GM12873 (cell line): ENCODE measurements at regions not wholly inside any gene's neighbourhood (a gene's known extent, or its start where the extent isn't known, plus 50 kb on each side); places are given as distances from the start of the nearest gene placed in this dataset.
A peak's percentile ranks its signal among the peaks of the same experiment; 100 is the strongest.

Experiments used
- CTCF ChIP-seq: IDR thresholded peaks from 2 replicates; pipeline ENCODE4 v1.5.1; 2012; ENCODE audit warnings: low read depth, mild to moderate bottlenecking, moderate library complexity, low read length, control low read depth; ENCODE audit not compliant: insufficient read depth; ENCODE audit errors: missing control alignments

DNA sequence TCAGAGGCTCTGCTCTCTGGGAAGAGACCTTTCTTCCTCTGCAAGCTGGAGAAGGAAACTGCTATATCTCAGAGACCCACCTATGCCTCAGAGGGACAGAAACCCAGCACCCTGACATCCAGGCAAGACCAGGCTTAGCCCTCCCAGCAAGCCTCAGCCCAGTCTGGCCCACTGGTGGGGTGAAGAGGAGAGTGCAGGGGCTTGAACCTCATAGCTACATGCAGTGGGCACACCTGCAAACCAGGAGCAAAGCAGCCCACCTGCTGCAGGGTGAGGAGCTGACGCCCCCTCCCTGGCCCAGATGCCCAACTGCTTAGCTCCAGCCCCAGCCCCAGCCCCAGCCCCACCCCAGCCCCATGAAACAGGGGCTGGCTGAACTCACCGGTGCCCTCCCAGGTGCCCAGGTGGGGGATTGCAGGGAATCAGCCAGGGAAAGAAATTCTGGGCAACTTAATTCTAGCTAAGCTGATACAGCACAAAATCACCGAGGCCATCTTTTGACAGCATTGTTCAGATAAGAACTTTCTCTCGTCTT lies 246.8 kb downstream of the BUD13 start:
- TF ChIP-seq CTCF: no peak

GRCh38 chr11:116519499-116519898 lies 253.3 kb downstream of the BUD13 start:
- no peak for TF ChIP-seq CTCF

DNA sequence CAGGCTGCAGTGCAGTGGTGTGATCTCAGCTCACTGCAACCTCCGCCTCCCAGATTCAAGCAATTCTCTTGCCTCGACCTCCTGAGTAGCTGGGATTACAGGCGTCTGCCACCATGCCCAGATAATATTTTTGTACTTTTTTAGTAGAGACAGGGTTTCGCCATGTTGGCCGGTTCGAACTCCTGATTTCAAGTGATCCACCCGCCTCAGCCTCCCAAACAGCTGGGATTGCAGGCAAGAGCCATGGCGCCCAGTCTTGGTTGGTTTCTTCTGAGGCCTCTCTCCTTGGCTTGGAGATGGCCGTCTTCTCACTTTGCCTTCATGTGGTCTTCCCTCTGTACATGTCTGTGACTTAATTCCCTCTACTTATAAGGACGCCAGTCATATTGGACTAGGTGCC lies 254.6 kb downstream of the BUD13 start:
- no peak for TF ChIP-seq CTCF

DNA sequence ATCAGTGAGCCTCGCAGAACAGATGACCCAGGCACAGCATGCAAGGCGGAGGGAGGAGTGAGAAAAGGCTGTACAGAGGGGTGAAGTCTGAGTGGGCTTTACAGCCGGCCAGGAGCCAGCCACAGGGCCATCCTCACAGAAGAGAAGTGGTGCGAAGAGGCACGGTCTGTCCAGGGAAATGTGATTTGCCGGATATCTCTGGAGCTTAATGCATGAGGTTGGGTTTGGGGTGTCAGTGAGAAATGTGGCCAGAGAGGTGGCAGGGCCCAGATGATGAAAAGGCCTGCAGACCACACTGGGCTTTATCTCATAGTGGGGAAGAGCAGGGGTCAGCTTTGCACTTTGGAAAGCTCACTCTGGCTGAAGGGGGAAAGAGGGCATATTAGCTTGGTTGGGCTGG lies 255.2 kb downstream of the BUD13 start:
- no peak for TF ChIP-seq CTCF

DNA sequence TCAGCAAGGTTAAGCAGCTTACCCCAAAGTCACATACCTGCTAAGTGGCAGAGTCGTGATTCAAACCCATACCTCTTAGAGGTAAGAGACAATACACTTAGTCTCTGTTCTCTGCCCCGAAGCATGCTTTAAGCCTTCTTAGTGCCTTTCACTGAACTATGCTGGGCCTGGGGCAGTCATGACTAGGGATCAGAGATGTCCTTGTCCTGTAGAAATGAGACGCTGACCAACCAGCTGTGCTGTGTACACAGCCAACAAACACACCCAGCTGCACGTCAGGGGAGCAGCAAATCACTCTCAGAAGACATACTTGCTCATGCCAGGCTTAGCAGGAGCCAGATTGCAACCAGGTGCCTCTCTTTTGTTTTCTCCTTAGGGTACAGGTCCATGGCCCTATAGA lies 255.7 kb downstream of the BUD13 start:
- no peak for TF ChIP-seq CTCF

GRCh38 chr11:116515664-116516184 lies 257.1 kb downstream of the BUD13 start:
- TF ChIP-seq CTCF: no peak

DNA sequence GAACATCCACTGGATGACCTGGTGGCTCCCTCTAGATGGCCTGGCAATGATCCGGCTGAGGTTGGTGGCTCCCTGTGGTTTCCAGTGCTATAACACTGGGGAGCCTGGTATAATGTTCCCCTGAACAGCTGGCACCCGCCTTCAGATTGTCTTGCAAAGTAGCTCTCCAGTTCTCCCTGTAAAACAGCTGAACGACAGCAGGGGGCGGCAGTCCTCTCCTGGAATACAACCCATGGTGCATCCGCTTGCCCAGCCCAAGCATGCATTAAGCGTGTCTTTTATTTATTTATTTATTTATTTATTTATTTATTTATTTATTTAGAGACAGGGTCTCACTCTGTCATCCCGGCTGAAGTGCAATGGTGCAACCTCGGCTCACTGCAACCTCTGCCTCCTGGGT lies 258.9 kb downstream of the BUD13 start:
- TF ChIP-seq CTCF: peak; percentile 46

DNA sequence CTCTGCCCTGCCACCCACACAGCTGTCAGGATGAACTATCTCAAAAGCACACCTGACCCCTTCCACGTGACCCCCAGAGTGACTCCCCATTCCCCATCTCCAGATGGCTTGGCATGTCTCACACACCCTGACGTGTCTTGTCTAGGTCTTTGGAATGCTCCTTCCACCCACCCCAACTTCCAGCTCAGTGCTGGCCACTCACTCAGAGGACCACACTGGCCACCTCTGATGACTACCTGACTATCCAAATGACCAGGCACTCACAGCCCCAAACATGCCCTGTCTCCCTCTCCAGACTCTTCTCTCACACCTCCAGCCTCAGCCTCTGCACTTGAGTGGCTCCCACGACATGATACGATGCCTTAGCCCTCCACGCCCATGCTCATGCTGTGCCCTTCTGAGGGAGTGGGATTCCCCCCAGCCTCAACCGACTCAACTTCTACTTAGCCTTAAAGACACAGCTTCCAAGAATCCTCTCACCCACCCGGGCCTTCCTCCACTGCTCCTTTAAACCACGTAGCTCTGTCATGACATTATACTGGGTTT lies 259.4 kb downstream of the BUD13 start:
- no peak for TF ChIP-seq CTCF
